Stimulated activated CD4-positive, alpha-beta T cell treated with anti-CD3 and anti-CD28 coated beads, TNF-alpha, amount 100 ng/mL, for 48 hours (primary cell): ENCODE measurements at regions not wholly inside any gene's neighbourhood (a gene's known extent, or its start where the extent isn't known, plus 50 kb on each side); places are given as distances from the start of the nearest gene placed in this dataset.
"Not testable (repeated sequence)": the region's sequence is repeated elsewhere in the genome, so short reads cannot be mapped to it uniquely, and the experiment has no call there.

ENCODE experiments used
- DNase-seq, 3 donors: peaks; one replicate each; pipeline ENCODE4 v3.0.0-alpha.2; 2020; ENCODE audit warnings: low read depth in 3 of 3

DNA sequence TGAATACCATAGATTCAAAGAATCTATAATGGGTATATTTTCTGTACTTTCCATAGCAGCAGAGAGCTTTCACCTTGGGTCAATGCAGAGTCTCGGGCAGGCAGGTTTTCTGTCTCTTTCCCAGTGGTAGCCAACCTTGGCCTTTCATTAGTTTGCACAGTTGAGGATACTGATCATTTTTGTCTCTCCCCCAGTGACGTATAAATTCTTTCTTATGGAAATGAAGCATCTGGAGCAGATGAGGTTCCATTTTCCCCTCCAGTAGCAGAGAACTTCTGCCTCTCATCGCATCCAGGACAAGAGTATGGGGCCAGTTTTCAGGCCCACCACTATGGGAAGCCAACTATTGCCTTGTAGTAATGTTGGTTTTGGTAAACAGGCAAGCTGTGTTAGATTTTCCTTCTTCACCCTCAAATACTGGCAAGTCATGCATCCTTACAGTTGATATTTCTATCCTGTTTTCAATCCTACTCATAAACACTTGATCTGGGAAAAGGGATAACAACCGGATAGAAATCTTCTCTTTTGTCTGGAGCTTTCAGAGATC lies 845.2 kb upstream of the CDH18 start:
- no peak for DNase-seq

DNA sequence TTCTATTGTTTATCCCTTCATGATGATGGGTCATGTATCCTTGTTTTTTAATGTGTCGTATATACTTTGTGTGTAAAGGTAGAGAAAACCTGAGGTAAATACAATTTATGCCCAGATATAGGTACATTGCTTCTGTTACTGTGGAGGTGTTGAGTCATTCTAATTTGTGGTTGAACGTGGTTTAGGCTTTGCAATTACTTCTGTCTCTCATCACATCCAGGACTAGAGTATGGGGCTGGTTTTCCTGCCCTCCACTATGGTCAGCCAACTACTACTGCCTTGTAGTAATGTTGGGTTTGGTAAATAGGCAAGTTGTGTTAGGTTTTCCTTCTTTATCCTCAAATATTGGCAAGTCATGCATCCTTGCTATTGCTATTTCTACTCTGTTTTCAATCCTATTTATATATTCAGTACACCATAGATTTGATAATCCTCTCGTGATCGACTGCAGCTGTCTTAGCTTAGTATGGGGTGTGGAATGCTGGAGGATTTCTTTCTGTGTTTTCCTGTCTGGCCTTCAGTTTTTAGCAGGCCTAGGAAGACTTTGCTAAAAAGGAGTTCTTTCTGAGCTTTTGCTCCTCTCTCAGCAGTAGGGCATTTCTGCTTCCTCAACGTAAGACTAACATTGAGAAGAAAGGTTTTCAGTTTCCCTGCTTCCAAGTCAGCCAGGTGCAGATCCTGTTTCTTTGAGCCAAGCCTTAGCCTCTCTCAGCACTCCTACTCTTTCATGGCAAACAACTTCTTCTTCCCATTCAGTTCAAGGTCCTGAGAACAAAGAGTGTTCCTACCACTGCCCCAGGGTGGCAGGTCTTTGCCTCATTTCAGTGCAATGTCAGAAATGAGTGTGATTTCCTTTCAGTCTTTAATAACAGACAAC lies 844.4 kb upstream of the CDH18 start:
- DNase-seq = no peak

DNA sequence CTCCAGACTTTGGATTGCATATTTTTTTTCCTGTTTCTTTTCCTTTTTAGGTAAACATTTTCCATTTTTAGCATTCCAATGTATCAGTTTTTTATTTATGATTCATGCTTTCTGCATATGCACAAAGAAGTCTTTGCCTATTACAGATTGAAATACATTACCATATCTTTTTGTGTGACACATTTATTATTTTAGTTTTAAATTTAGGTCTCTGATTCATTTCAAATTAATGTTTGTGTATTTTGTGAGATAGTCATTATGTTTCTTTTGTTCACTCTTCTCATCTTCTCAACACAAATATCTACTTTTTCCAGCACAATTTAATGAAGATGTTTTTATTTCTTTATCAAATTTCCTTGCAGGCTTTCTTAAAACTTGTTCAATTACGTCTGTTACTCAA lies 838.0 kb upstream of the CDH18 start:
- DNase-seq = not testable (repeated sequence)

DNA sequence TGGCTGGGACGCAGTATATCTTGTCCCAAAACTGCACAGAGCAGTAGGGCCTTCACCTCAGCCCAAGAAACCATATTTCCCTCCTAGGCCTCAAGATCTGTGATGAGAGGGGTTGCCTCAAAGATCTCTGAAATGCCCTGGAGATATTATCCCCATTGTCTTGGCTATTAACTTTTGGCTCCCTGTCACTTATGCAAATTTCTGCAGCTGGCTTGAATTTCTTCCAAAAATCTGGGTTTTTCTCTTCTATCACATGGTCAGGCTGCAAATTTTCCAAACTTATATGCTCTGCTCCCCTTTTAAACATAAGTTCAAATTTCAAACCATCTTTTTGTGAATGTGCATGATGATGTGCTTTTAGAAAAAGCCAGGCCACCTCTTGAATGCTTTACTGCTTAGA lies 809.2 kb upstream of the CDH18 start:
- DNase-seq = not testable (repeated sequence)

DNA sequence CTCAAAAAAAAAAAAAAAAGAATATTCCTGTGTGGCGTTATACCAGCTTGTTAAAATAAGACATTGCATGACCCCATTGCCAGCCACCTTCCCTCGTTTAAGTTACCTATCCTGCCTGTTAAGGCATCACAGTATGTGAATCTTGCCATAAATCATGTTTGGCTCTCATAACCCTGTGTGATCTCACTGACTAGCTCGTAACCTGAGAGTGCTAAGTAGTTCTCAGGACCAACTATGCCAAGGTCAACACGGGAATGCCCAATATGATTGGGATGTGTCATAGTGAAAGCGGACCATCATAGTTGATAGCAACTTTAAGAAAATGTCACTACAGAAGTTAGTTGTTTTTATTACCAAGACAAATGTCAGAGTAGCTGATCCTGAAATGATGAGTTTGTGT lies 796.8 kb upstream of the CDH18 start:
- DNase-seq = not testable (repeated sequence)

DNA sequence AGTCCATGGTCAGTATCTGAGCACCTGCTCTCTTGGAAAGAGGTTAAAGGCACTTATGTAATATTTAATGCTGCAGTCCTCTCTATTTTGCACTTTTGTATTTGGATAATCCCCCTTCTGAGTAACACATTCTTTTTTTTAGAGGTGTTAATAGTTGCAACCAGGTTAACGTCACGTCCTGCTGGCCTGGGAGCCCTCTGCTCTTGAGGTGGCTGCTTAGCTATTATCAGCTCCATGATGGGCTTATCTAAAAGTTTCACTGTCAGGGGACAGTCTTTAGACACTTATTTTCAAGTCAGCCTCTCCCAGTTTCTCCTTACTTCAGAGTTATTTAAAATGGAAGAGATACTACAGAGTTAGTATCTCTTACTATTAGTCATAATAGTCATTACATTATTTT lies 795.5 kb upstream of the CDH18 start:
- not testable (repeated sequence) for DNase-seq

DNA sequence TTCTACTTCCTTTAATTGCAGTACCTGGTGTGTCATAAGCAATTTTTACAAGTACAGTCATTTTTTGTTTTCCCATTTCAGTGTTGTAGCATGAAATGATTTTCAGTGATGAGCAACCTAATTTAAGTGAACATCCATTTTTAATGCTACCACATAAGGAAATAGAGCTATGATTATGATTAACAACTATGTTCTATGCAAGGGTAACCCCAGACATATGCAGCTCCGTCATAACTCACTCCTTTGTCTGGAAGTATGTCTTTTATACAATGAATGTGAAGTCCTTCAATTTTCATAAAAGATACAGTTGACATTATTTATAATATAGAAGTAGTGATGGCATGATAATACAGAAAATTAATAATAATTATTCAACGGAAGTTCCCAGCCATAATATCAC lies 783.3 kb upstream of the CDH18 start:
- DNase-seq = not testable (repeated sequence)

DNA sequence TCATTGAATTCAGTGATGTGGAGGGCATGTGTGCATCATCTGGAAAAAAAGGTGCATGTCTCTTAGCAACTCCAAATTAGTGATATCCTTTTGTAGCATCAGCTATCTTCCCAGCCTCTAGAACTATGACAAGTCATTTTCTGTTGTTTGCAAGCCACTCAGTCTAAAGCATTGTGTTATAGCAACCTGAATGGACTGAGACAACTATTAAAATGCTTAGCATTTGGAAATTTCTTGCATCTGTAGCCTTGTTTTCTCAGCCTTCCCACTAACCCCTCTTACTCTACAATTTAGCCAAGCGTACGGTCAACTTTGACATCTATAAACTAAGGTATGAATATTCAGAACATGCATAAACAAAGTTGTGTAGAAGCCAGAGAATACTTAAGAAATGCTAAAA lies 777.1 kb upstream of the CDH18 start:
- not testable (repeated sequence) for DNase-seq

DNA sequence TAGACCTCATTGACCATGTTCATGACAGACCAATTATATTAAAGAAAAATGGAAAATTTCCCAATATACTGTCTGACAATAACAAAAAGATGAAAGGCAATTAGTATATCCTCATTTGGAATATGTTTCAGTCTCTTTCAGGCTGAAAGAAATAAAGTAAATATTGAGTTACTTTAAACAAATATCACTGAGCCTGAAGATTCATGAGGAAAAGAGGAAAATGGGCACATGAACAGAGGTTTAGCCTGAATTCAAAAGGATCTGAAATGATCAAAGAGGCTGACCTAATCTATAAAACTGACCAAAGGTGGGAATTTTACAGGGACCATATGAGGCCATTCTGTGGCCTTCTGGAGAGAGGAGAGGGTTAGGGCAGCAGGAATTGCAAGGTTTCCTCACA lies 771.5 kb upstream of the CDH18 start:
- not testable (repeated sequence) for DNase-seq

DNA sequence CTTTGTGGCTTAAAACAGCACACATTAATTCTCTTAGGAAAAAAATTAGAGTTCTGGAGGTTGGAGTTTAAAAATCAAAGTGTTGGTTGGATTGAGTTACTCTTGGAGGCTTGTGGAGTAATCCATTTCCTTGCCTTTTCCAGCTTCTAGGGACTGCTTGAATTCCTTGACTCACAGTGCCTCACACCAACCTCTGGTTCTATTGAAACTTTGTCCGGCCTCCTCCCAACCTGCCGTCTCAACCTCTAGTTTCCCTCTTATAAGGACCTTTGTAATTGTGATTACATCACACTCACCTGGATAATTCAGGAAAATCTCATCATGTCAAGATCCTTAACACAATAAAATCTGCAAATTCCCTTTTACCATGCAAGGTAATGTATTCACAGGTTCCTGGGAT lies 764.2 kb upstream of the CDH18 start:
- not testable (repeated sequence) for DNase-seq

DNA sequence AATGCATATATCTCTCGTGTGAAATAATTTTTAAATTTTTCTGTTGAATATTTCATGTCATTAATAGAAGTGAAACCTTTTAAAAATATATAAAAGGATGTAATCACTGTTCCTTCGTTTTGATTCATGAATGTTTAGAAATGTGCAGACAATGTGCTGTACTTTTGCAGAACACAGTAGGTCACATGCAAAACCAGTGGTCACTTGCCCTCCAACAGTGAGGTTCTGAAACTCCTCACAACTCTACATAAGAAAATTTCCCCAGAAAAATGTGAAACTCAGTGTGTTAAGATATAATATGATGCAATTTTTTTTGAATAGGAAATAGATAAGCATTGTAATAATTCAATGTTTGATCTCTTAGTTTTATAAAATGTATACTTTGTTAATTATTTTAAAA lies 747.7 kb upstream of the CDH18 start:
- DNase-seq = not testable (repeated sequence)

DNA sequence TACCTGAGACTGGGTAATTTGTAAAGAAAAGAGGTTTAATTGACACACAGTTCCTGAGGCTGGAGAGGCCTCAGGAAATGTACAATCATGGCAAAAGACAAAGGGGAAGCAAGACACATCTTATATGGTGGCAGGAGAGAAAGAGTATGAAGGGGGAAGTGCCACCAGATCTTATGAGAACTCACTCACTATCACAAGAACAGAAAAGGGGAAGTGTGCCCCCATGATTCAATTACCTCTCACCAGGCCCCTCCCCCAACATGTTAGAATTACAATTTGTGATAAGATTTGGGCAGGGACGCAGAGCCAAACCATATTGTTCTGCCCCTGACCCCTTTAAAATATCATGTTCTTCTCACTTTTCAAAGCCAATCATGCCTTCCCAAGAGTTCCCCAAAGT lies 744.2 kb upstream of the CDH18 start:
- not testable (repeated sequence) for DNase-seq

DNA sequence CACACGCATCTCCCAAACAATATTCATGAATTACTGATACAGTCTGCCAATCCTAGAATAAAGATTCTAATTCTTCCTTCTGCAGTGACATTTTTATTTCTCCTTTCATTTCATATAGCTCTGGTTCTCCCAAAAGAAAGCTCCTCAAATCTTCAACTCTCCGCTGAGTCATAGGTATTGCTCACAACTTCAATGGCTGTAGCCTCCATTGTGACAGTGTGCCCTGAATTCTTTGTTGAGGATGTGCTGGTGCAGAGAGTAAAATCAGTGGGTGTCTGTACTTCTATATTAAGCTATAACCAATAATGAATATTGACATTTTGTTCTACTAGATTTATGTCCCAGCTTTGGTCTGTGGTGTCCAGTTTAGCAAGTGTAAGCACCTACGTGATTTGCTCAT lies 733.3 kb upstream of the CDH18 start:
- not testable (repeated sequence) for DNase-seq

DNA sequence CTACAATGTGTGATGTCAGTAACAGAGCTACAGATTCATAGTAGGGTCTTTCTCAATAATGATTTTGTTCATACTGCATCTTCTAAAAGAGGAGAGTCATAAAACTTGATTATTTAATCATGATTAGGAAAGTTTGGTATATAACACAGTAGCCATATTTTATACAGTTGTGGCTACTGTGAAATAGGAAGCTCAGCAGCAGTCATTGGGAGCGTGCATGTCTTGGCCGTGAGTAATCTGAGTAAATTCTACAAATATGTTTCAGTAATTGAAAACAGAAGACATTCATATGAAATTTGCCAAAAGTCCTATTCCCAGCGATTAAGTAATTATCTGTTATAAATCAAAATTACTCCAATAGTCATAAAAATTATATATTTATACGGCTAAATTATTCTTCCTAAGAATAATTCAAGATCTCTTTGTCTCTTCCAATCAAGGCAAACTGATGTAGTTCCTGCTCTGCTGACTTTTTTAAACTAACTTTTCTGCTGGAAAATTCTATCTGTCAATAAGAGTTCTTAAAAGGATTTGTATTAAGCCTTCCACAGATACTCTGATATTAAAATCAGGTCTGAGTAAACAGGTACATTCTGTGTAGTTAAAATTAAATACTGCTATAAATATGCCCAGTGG lies 723.6 kb upstream of the CDH18 start:
- not testable (repeated sequence) for DNase-seq

DNA sequence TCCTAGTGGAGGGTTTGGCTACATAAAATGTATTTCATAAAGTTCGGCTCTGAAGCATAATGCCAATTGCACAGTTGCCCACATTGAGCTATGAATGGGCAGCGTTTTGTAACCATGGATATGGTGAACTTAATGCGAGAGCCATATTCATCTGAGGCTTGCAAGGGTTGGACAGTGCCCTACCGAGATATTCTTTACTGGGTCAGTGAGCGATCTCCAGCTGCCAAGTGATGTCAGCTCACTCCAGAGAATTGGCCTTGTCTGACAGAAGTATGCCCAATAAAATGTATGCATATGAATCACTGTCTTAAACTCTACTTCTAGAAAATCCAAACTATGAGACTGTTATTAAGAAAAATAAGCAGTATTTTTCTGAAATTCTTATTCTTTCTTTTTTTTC lies 719.6 kb upstream of the CDH18 start:
- not testable (repeated sequence) for DNase-seq

DNA sequence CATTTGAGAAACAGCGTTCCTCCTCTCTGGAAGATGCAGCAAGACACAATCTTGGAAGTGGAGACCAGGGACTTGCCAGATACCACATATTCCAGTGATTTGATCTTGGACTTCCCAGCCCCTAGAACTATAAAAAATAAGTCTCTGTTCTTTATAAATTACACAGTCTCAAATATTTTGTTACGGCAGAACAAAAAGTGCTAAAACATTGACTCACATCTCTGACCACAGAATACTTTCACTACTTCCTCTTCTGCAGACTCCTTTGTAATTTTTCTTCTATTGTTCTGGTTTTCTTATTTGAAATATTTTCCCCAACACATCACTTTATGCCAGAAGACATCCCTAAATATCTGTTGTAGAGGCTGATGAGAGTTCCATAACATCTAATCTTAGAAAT lies 706.1 kb upstream of the CDH18 start:
- DNase-seq = no peak

DNA sequence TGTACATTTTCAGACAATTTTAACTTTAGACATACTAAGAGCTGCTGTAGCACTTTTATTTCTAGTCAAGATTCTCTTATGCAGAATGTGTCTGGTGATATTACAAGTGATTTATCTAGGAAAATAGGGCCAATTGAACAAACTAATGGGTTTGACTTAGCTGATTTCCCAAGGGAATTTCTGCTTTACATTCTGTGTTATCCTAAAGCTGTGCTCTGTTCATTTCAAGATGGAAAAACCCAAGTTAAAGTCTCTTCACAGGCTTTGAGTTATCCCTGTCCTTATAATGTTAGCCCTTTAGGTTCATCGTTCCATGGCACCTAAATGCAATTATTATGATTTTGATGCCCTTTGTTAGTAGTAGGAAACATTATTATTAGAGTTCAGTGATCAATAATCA lies 704.9 kb upstream of the CDH18 start:
- DNase-seq = no peak

DNA sequence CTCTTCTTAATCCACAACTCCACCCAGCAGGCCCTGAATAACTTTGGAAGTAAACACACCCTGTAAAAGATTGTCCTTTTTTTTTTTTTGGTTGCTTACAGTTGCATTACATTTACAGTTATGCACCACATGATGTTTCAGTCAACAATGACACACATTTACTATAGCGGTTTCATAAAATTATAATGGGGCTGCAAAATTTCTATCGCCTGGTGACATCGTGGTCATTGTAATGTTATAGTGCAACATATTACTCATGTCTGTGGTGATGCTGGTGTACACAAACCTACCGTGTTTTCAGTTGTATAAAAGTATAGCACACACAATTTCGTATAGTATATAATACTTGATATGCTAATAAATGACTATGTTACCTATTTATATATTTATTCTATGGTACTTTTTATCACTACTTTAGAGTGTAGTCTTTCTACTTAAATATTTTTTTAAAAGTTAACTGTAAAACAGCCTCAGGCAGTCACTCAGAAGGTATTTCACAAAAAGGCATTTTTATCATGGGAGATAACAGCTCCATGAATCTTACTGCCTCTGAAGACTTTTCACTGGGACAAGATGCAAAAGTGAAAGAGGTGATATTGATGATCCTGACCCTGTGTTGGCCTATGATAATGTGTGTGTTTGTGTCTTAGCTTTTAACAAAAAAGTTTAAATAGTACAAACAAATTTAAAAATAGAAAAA lies 695.4 kb upstream of the CDH18 start:
- no peak for DNase-seq

DNA sequence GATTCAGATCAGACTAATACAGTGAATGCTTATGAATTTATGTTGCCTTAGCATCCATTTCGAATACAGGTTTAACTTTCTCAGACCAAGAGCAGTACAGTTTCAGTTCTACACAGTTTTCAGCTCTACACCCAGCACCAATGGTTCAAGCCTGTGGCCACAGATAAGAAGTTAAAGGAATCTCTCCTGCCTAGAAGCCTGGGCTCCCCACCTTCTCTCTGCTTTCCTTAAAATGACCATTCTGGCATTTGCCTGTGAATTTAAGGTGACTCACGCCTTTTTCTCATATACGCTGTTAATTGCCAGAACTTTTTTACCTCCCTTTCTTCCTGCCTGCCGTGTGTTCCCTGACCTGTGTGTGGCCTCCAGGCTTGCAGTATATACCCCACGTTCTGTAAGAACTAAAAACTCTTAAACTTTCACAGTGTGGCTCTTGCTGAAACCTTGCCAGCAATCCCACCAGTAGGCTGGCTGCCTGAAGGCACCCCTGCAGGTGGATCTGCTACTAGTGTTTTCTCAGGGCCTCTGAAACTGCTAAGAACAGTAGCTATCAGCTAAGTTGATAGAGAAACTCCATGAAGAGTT lies 692.8 kb upstream of the CDH18 start:
- no peak for DNase-seq

DNA sequence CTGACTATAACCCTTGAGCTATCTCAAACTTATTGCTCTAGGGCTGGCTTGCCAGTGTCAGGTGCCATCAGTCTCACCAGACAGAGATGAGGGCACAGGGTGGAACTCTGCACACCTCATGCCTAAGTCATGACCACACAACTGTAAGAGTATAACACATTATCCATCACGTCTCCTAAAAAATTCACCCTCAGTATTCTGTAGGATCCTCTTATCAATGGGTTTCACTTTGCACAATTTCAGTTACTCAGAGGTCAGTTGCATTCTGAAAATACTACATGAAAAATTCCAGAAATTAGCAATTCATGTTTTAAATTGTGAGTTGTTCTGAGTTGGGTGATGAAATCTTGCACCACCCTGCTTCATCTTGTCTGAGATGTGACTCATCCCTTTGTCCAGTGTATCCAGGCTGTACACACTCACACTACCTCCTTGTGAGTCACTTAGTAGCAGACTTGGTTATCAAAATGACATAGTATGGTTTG lies 690.9 kb upstream of the CDH18 start:
- no peak for DNase-seq

DNA sequence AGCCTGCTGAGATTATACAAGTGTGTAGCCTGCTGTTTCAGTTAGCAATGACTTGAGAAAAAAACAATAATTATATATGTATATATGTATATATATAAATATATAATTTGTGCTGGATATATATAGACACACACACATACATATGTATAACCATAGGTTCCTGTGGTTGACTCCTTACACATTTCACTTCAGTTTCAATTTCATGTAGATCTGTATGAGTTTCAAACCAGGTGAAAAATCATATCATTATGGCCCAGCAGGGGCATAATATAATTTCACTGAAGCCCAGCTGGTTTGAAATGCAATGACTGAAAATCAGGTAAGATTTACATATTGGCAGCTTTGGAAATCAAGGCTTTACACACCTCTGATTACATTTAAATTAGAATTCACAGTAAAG lies 690.4 kb upstream of the CDH18 start:
- DNase-seq = no peak

DNA sequence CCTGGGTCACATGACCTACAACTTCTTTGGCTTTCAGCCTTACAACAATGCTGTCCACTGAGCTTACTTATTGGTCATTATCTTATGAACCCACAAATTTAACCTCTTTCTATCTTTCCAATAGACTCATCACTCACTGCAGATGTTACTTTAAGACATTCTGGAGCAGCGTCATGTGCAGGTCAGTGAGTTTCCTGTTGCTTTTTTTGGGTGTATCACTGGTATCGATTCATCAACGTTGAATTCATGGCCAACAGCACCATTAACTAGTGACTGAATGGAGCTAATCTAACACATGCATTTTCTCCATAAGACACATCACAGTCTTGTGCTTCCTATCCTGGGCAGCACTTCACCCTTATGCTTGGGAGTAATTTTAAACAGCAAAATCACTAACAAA lies 672.6 kb upstream of the CDH18 start:
- DNase-seq = no peak
